ENCODE measurements at regions not wholly inside any gene's neighbourhood (a gene's known extent, or its start where the extent isn't known, plus 50 kb on each side); places are given as distances from the start of the nearest gene placed in this dataset.

DNA sequence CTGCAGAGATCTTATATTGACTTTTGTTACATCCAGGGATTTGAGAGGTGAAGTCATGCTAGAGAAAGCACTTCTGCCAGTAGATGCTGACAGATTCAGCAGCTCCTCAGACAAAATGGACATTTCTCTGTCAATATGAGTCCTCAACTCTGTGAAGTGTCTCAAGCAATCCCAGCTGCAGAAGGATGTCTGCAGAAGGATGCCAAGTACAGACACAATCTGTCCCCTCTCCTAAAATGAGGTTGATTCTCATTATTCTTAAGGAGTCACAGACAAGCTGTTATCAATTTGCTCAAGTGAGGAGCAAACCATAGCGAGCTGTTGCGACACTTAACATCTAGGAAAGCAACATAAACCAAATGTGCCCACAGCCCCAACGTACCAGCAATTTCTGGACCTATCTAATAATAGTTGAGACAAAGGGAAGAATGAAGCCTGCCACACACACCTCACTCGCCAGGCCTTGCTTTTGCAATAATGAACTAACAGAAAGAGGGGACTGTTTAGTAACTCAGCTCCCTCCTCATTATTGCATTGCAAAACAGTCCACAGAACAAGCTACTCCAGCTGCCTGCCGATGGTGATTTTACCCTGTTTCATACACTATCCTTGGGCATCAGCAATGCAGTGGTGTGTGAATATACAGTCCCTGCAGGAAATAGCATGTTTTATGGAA is 364.2 kb upstream of the PDE4D start:
- no peaks in the 10 kb centered on the region for H3K9me3 ChIP-seq (ENCODE audit: low read length)
- no peaks in the 10 kb centered on the region for H3K36me3 ChIP-seq (ENCODE audit: insufficient read depth, low read length)
- no peaks in the 10 kb centered on the region for H3K4me1 ChIP-seq (ENCODE audit: insufficient read depth, low read length)
- H2AFZ ChIP-seq (ENCODE audit: low read depth, low read length) = no peak overlapping the region
- no peaks in the 10 kb centered on the region for H3K27me3 ChIP-seq (ENCODE audit: insufficient read depth, low read length)
- H3K4me3 ChIP-seq (ENCODE audit: low read length) = no peak overlapping the region

DNA sequence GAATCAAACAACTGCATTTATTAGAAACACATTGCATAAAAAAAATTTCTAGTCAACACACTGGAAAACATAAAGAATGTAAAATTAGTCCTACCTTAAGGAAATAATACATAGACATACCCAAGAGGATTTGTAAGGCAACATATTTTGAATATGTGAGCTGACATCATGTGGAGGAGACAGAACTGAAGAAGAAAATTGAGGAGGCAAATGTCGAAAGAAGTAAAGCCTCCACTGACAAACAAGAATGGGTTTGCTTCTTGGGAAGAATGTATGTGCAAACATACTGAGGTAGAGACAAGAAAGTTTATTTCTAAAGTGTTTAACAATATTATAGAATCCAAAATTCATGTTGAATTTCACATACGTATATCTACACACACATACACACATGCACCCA is 363.0 kb upstream of the PDE4D start:
- Histone ChIP-seq H3K4me1 (ENCODE audit: insufficient read depth, low read length) (no peaks in the 10 kb centered on the region), H3K4me3 (ENCODE audit: low read length) (no peak overlapping the region), H2AFZ (ENCODE audit: low read depth, low read length) (no peak overlapping the region), H3K36me3 (ENCODE audit: insufficient read depth, low read length) (no peaks in the 10 kb centered on the region), H3K9me3 (ENCODE audit: low read length) (no peaks in the 10 kb centered on the region), H3K27me3 (ENCODE audit: insufficient read depth, low read length) (no peaks in the 10 kb centered on the region)

DNA sequence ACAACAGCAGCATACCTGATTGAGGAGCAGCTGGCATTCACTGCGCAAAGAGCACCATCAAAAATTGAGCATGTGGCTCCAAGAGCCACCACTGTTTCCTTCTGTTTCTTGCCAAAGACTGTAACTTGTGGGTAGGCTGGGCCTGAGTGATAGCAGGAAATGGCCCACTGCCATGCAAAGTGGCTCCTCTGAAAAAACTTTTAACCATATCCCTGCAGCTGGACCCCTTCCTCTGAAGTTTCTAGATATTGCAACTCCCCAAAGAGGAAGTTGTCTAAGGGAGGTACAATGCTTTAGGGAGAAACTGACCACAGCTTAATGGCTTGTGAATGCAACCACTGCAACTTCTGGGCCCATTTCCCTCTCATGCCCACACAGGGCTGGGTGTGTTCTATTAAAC is 355.4 kb upstream of the PDE4D start:
- no peaks in the 10 kb centered on the region for H3K4me1 ChIP-seq (ENCODE audit: insufficient read depth, low read length)

DNA sequence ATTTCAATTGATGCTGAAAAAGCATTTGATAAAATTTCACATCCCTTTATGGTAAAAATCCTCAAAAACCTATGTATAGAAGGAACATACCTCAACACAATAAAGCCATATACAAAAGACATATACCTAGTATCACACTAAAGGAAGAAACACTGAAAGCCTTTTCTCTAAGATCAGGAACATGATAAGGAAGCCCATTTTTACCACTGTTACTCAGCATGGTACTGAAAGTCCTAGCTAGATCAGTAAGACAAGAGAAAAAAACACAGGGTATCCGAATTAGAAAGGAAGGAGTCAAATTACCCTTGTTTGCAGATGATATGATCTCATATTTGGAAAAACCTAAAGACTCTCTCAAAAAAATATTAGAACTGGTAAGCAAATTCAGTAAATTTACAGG is 350.2 kb upstream of the PDE4D start:
- H3K4me3 ChIP-seq (ENCODE audit: low read length) = no peak overlapping the region
- no peaks in the 10 kb centered on the region for H3K4me1 ChIP-seq (ENCODE audit: insufficient read depth, low read length)
- no peaks in the 10 kb centered on the region for H3K36me3 ChIP-seq (ENCODE audit: insufficient read depth, low read length)
- no peak overlapping the region for H2AFZ ChIP-seq (ENCODE audit: low read depth, low read length)
- H3K9me3 ChIP-seq (ENCODE audit: low read length) = no peaks in the 10 kb centered on the region
- no peaks in the 10 kb centered on the region for H3K27me3 ChIP-seq (ENCODE audit: insufficient read depth, low read length)

More for the DNA sequence above, 355.4 kb upstream of the PDE4D start:
- H3K4me3 ChIP-seq (ENCODE audit: low read length) = no peak overlapping the region
- no peaks in the 10 kb centered on the region for H3K36me3 ChIP-seq (ENCODE audit: insufficient read depth, low read length)
- H3K27me3 ChIP-seq (ENCODE audit: insufficient read depth, low read length) = no peaks in the 10 kb centered on the region
- H2AFZ ChIP-seq (ENCODE audit: low read depth, low read length) = no peak overlapping the region
- H3K9me3 ChIP-seq (ENCODE audit: low read length) = no peaks in the 10 kb centered on the region

DNA sequence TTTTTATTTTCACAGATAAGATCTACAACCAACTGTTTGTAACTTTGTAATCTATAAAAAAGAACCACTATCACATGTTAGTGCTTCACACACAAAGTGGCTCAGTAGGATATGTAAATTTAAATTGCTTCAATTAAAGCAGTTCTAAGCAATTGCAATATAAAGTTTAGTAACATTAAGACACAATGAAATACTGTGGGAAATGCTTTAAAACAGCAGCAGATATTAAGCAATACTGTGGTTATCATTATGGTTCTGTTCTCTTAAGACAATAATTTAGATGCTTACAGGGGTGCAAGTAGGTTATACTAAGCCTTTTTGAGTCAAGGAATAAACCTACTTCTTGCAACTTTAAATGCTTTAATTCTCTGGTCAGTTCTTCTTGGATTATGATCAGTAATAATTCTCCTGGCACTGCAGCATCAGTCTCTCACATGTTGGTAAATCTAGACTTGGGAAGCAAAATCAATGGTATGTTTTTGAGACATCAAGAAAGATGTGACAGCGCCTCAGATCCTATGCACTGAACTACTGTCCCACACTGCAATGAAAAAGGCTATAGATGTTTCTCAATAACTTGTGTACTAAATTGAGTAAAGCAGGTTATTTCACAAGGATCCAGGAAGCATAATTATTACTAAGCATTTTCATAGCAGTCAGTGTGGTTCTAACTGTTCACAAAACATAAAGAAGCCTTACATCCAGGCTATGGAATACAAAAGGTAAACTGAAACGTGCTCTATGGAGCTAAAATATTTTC is 338.7 kb upstream of the PDE4D start:
- H3K4me3 ChIP-seq (ENCODE audit: low read length) = no peak overlapping the region
- H3K9me3 ChIP-seq (ENCODE audit: low read length) = no peaks in the 10 kb centered on the region
- H3K27me3 ChIP-seq (ENCODE audit: insufficient read depth, low read length) = no peaks in the 10 kb centered on the region
- H3K36me3 ChIP-seq (ENCODE audit: insufficient read depth, low read length) = no peaks in the 10 kb centered on the region
- H2AFZ ChIP-seq (ENCODE audit: low read depth, low read length) = no peak overlapping the region
- H3K4me1 ChIP-seq (ENCODE audit: insufficient read depth, low read length) = no peaks in the 10 kb centered on the region

DNA sequence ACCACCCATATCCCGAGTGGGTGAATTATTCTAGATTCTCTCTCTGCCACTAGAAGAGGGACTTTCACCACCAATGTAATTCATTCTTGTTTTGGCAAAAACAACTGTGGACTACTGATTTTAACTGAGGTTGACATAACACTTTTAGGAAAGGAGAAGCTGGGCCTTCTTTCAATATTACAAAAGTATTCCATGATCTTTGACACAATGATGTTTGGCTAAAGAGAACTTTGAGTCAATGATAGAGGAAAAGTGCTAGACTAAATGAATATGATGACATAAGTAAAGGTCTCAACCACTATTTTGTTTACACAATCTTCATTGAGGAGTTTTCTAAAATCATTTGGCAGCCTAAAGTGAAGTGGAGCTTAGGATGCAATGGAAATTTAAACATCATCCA is 336.9 kb upstream of the PDE4D start:
- H3K9me3 ChIP-seq (ENCODE audit: low read length) = no peaks in the 10 kb centered on the region
- no peaks in the 10 kb centered on the region for H3K36me3 ChIP-seq (ENCODE audit: insufficient read depth, low read length)
- H3K27me3 ChIP-seq (ENCODE audit: insufficient read depth, low read length) = no peaks in the 10 kb centered on the region
- no peaks in the 10 kb centered on the region for H3K4me1 ChIP-seq (ENCODE audit: insufficient read depth, low read length)
- H3K4me3 ChIP-seq (ENCODE audit: low read length) = no peak overlapping the region
- no peak overlapping the region for H2AFZ ChIP-seq (ENCODE audit: low read depth, low read length)

DNA sequence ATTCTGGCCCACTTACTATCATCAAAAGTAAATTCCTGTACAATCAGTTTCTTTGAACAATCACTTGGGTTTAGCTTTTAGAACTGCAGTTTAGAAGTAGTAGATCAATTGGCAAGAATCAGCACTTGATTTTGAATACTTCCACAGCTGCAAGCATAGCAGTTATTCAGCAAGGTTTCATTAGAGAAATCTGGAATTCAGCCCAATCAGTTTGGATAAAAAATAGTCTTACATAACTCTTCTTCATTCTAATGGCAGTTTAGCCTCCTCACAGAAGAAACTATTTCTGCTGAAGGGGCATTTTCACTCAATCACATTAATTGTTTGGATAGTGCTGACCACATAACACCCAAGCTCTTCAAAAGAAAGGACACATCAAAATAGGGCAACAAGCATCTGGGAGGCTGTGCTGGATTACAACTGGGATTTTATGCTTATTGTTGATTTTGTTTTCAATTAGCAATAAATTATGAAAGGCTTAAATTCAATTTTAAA is 336.2 kb upstream of the PDE4D start:
- Histone ChIP-seq H2AFZ (ENCODE audit: low read depth, low read length) (no peak overlapping the region), H3K4me3 (ENCODE audit: low read length) (no peak overlapping the region), H3K36me3 (ENCODE audit: insufficient read depth, low read length) (no peaks in the 10 kb centered on the region), H3K27me3 (ENCODE audit: insufficient read depth, low read length) (no peaks in the 10 kb centered on the region), H3K9me3 (ENCODE audit: low read length) (no peaks in the 10 kb centered on the region), H3K4me1 (ENCODE audit: insufficient read depth, low read length) (no peaks in the 10 kb centered on the region)

DNA sequence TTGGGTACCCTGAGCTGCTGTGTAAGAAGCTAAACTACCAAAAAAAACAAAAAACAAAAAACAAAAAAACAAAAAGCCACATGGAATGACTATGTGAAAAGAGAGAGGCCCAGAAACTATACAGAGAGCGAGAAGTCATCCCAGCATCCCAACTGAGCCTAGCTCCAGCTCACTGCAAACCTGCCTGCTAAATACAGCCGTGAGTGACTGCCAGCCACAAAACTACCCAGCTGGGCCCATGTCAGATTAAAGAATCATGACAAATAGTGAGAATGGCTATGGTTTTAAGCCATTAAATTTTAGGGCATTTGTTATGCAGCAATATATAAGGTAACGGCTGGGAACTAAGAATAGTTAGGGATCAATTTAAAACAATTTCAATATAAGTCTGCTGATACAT is 335.1 kb upstream of the PDE4D start:
- Histone ChIP-seq H3K36me3 (ENCODE audit: insufficient read depth, low read length) (no peaks in the 10 kb centered on the region), H3K27me3 (ENCODE audit: insufficient read depth, low read length) (no peaks in the 10 kb centered on the region), H2AFZ (ENCODE audit: low read depth, low read length) (no peak overlapping the region)

DNA sequence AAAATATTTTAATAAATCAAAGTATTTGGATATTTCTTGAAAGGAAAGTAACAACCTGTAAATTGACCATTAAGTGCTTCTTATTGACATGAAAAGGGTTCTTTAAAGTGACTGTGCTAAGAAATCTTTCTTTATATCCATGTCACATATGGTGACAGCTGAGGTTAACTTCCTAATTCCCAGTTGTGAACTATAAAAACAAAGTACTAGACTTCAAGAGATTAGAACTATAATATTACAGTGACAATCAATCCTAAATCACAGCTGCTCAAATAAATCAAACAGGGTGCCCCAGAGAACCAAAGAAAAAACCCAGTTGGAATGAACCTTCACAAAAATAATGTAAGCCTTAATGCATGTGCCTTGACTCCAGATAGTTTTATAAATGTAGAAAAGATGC is 332.6 kb upstream of the PDE4D start:
- Histone ChIP-seq H3K4me1 (ENCODE audit: insufficient read depth, low read length) (no peaks in the 10 kb centered on the region), H3K36me3 (ENCODE audit: insufficient read depth, low read length) (no peaks in the 10 kb centered on the region), H3K4me3 (ENCODE audit: low read length) (no peak overlapping the region), H2AFZ (ENCODE audit: low read depth, low read length) (no peak overlapping the region), H3K27me3 (ENCODE audit: insufficient read depth, low read length) (no peaks in the 10 kb centered on the region), H3K9me3 (ENCODE audit: low read length) (no peaks in the 10 kb centered on the region)

More for the DNA sequence above, 335.1 kb upstream of the PDE4D start:
- no peaks in the 10 kb centered on the region for H3K4me1 ChIP-seq (ENCODE audit: insufficient read depth, low read length)
- no peak overlapping the region for H3K4me3 ChIP-seq (ENCODE audit: low read length)
- H3K9me3 ChIP-seq (ENCODE audit: low read length) = no peaks in the 10 kb centered on the region

DNA sequence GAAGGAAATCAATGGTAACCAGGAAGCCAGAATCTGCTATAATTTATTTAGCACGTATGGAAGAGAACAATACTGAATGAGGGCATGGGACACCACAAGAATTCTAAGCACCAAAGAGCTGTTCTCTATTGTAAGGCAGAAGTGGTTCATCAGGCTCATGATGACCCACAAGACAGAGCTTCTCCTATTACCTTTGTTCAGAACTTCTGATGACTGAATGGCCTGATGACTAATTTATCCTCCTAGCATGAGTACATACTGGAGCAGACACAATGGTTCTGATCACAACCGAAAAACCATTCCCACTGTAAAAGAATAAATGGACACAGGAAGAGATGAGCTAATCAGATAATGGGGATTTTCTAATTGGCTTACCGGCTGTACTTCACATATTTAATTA is 329.8 kb upstream of the PDE4D start:
- no peaks in the 10 kb centered on the region for H3K9me3 ChIP-seq (ENCODE audit: low read length)
- H3K27me3 ChIP-seq (ENCODE audit: insufficient read depth, low read length) = no peaks in the 10 kb centered on the region
- no peak overlapping the region for H2AFZ ChIP-seq (ENCODE audit: low read depth, low read length)
- H3K4me1 ChIP-seq (ENCODE audit: insufficient read depth, low read length) = no peaks in the 10 kb centered on the region
- no peak overlapping the region for H3K4me3 ChIP-seq (ENCODE audit: low read length)
- H3K36me3 ChIP-seq (ENCODE audit: insufficient read depth, low read length) = no peaks in the 10 kb centered on the region

DNA sequence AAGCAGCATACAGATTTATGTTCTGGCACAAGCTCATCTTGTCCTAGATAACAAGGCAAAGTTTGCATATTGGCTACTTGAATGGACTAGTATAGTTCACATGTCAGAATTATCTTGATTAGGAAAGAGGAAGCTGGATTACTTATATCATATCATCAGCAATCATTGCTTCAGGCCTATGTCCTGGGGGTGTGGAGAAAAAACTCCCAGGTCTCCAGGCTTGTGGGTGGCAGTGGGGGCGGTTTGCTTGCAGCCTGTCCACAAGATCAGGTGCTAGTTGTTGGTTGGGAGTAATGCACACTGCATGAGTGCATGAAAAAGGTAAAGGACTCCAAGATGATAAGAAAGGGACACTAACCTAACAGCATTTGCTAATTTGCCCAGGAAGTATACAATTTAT is 326.4 kb upstream of the PDE4D start:
- Histone ChIP-seq H3K9me3 (ENCODE audit: low read length) (no peaks in the 10 kb centered on the region), H2AFZ (ENCODE audit: low read depth, low read length) (no peak overlapping the region), H3K36me3 (ENCODE audit: insufficient read depth, low read length) (no peaks in the 10 kb centered on the region), H3K4me1 (ENCODE audit: insufficient read depth, low read length) (no peaks in the 10 kb centered on the region), H3K27me3 (ENCODE audit: insufficient read depth, low read length) (no peaks in the 10 kb centered on the region), H3K4me3 (ENCODE audit: low read length) (no peak overlapping the region)

DNA sequence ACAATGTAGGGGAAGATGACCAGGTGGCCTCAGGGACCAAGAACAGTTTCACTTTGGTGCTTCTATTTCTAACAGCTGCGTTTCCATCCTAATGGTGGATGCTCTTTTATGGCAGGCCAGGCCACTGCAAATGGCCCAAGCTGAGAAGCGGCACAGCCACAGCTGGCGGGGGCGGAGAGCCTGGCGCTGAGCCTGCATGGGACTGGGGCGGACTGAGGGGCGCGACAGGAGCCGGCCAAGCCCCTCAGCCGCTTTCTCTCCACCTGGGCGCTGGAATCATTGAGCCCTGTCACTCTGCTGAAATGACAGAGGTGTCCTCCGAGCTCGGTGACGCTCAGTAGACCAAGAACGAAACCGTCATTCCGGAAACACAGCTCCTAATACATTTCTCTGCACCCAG is 317.3 kb upstream of the PDE4D start:
- H3K4me1 ChIP-seq (ENCODE audit: insufficient read depth, low read length) = no peaks in the 10 kb centered on the region
- no peaks in the 10 kb centered on the region for H3K27me3 ChIP-seq (ENCODE audit: insufficient read depth, low read length)
- no peaks in the 10 kb centered on the region for H3K9me3 ChIP-seq (ENCODE audit: low read length)
- H3K36me3 ChIP-seq (ENCODE audit: insufficient read depth, low read length) = no peaks in the 10 kb centered on the region
- H3K4me3 ChIP-seq (ENCODE audit: low read length) = no peak overlapping the region
- no peak overlapping the region for H2AFZ ChIP-seq (ENCODE audit: low read depth, low read length)

DNA sequence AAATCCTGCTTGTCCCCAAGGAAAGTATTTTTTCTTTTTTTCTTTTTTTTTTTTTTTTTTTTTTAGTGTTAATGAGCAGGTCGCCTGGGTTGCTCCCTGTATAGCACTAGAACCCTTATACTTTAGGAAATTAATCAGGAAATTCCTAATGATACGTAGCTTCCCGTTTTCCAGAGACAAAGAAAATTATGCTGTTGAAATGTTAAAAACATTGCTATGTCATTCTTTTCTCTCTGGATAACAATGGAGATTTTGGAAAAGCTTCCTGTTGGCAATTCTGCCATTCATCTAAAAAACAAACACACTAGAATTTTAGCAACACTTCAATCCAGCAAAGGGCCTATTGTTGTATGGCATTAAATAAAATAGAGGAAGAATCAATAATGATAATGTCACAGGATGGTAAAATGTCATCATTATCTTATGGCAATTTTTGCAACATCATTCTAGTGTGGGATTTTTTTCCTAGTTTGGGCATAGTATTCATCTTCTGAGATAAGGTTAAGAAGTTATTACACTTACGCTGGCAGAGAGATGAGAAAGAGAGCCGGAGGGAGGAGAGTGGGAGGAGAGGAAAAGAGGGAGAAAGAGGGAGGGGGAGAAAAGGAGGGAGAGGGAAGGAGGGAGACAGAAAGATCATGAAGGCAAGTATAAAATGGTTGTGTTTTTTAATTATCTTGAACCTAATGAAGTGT is 315.8 kb upstream of the PDE4D start:
- no peak overlapping the region for H3K4me3 ChIP-seq (ENCODE audit: low read length)
- no peaks in the 10 kb centered on the region for H3K4me1 ChIP-seq (ENCODE audit: insufficient read depth, low read length)
- H3K27me3 ChIP-seq (ENCODE audit: insufficient read depth, low read length) = no peaks in the 10 kb centered on the region
- no peak overlapping the region for H2AFZ ChIP-seq (ENCODE audit: low read depth, low read length)
- no peaks in the 10 kb centered on the region for H3K9me3 ChIP-seq (ENCODE audit: low read length)
- no peaks in the 10 kb centered on the region for H3K36me3 ChIP-seq (ENCODE audit: insufficient read depth, low read length)

Measured in neuron (in vitro differentiated cells).